GM19240 (cell line): ENCODE measurements at regions not wholly inside any gene's neighbourhood (a gene's known extent, or its start where the extent isn't known, plus 50 kb on each side); places are given as distances from the start of the nearest gene placed in this dataset.

ENCODE experiments used
- DNase-seq: peaks from one replicate; pipeline ENCODE4 v3.0.0; 2011; ENCODE audit warnings: low spot score; ENCODE audit not compliant: insufficient read length

- DNase-seq: no peak
Observed at GRCh38 chr5:67350185-67350584, 153.6 kb upstream of the CD180 start.

- no peak for DNase-seq
Observed at GRCh38 chr5:67347821-67348220, 151.2 kb upstream of the CD180 start.

DNA sequence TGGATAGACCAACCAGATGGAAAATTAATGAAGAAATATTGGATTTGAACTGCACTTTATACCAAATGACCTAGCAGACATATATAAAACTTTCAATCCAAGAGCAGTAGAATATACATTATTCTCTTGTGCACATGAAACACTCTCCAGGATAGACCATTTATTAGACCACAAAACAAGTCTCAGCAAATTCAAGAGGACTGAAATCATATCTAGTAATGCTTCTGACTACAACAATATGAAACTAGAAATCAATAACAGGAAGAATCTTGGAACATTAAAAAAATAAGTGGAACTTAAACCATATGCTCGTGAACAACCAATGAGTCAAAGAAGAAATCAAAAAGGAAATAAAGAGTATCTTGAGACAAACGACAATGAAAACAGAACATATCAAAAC, 150.0 kb upstream of the CD180 start:
- DNase-seq: no peak

DNA sequence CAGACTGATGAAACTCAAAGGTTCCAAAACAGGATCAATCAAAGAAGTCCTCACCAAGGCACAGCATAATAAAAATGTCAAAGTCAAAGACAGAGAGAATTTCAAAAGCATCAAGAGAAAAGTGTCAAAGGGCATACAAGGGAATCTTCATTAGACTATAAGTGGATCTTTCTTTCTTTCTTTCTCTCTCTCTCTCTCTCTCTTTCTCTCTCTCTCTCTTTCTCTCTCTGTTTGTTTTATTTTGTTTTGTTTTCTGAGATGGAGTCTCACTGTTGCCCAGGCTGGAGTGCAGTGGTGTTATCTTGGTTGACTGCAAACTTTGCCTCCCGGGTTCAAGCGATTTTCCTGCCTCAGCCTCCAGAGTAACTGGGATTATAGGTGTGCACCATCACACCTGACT, 148.3 kb upstream of the CD180 start:
- DNase-seq: no peak

GRCh38 chr5:67343835-67344234, 147.2 kb upstream of the CD180 start:
- no peak for DNase-seq

GRCh38 chr5:67341478-67341877, 144.9 kb upstream of the CD180 start:
- no peak for DNase-seq

DNA sequence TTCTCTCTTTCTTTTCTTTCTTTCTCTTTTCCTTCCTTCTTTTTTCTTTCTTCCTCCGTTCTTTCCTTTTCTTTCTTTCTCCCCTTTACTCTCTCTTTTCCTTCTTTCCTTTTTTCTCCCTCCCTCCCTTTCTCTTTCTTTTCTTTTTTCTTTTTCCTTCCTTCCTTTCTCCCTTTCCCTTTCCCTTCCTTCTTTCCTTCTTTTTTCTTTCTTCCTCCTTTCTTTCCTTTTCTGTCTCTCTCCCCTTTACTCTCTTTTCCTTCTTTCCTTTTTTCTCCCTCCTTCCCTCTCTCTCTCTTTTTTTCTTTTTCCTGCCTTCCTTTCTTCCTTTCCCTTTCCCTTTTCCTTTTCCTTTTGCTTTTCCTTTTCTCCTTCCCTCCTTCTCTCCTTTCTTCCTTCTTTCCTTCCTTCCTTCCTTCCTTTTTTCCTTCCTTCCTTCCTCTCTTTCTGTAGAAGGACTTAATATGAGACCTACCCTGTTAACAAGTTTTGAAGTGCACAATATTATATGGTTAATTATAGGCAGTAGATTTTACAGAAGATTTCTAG, 142.7 kb upstream of the CD180 start:
- no peak for DNase-seq

DNA sequence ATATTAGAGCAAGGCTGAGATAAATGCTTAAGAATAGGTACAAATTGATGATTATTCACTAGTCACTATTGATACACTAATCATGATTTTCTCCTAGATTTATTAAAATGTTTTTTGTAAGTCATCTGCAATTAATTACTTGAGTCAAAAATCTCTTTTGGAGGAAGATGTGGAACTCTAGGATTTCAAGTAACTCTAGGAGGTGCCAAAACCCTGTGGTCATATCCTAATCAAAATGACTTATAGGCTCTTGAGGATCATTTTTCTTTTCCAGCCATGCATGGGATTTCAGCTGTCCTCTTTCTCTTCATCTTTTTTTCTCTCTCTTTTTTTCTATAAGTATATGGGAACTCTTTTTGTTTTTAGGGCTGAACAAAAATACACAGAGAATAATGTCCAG, 141.8 kb upstream of the CD180 start:
- no peak for DNase-seq

DNA sequence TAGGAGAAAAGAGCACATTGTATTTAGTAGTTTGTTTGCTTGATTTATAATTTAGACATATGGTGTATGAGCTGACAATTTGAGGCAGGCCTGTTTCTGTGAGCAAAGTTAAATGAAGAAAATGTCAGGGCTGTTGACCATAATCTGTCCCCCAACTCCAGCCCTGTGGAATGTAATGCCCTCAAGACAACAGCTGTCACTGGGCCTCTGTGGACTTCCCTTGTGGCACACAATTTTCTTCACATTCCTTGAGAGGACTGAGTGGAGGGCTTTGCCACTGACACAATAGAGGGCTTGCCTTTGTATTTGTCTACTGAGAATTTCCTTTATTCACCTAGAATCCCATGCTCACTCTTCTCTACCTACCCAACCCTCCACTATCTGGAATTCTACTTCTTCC, 141.2 kb upstream of the CD180 start:
- DNase-seq: no peak

GRCh38 chr5:67335426-67335825, 138.8 kb upstream of the CD180 start:
- DNase-seq: no peak

- no peak for DNase-seq
Observed at GRCh38 chr5:67334373-67334772, 137.8 kb upstream of the CD180 start.

DNA sequence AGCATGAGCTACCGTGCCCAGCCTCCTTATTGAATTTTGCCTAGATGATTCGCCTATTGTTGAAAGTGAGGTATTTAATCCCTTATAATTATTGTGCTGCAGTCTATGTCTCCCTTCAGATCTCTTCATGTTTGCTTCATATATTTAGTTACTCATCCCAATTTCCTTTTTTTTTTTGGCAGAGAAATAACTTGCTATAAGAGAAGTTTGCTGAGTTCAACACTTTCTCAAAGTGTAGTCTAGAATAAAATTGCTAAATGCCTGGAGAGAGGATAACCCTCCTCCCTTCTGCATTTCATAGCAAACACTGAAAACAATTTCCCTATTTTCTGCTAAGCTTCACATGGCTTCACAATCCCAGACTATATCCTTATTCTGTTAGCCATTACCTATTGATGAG, 136.6 kb upstream of the CD180 start:
- DNase-seq: no peak

GRCh38 chr5:67331296-67331925, 134.8 kb upstream of the CD180 start:
- no peak for DNase-seq

DNA sequence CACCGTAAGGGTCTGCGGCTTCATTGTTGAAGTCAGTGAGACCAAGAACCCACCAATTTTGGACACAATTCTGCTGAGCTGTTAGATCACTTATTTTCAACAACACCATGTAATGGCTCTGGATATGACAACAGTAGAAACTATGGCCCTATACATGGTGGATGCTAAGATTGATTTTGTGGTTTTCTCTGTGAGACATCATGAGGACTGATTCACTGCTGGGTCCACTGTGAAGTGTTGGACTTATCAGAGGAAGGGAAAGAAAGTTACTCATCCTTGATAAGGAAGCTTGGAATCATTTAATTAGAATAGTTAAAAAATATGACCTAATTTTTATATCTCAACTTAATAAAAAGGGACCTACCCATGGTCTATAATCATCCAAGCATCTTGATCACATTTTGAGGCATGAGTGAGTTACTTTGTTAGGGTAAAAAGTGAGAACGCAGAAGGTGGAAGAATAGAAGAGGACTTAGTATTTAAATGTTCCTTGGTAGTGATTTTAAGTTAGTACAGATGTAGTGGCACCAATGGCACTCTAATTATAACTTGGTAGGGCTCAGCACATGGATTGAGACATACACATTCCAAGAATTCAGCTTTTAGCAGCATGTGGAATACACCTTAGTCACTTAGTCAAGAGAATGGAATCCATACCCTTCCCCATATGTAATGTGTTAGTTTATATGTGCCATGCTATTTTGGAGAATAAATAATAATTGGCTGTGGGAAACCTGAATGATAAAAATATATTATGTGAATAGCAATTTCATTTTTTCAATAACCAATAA, 123.5 kb upstream of the CD180 start:
- DNase-seq: no peak

DNA sequence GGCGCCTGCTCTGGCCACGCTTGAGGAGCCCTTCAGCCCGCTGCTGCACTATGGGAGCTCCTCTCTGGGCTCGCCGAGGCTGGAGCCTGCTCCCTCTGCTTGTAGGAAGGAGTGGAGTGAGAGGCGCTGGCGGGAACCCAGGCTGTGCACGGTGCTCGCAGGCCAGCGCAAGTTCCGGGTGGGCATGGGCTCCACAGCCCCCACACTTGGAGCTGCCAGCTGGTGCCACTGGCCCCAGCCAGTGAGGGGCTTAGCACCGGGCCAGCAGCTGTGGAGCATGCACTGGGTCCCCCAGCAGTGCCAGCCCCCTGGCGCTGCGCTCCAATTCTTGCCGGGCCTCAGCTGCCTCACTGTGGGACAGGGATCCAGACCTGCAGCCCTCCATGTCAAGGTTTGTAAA, 122.1 kb upstream of the CD180 start:
- DNase-seq: no peak

- DNase-seq: no peak
Observed at GRCh38 chr5:67317603-67318002, 121.0 kb upstream of the CD180 start.

DNA sequence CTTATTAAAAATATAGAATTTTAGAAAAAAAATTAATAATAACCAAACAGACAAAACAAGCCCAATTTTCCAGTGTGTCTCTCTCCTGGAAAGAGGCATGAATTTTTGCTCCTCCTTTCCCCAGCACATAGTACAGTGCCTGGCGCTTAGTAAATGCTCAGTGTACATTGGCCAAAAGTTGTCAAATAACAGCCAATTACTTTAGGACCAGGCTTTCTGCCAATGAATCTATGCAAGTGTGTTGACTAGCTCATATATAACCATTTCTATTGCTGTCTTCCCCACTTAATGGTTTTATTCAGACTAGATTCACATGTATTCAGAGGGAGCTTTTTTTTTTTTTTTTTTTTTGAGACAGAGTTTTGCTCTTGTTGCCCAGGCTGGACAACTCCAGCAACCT, 120.1 kb upstream of the CD180 start:
- no peak for DNase-seq

GRCh38 chr5:67315082-67315989, 118.7 kb upstream of the CD180 start:
- DNase-seq: no peak

DNA sequence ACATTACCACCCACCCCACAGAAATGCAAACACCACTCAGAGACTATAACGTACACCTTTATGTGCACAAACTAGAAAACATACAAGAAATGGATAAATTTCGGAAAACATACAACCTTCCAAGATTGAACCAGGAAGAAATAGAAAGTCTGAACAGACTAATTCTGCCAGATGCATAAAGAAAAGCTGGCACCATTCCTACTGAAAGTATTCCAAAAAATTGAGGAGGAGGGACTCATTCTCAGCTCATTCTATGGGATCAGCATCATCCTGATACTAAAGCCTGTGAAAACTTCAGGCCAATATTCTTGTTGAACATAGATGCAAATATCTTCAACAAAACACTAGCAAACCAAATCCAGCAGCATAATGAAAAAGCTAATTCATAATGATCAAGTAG, 115.1 kb upstream of the CD180 start:
- no peak for DNase-seq

- no peak for DNase-seq
Observed at GRCh38 chr5:67311208-67311607, 114.6 kb upstream of the CD180 start.

DNA sequence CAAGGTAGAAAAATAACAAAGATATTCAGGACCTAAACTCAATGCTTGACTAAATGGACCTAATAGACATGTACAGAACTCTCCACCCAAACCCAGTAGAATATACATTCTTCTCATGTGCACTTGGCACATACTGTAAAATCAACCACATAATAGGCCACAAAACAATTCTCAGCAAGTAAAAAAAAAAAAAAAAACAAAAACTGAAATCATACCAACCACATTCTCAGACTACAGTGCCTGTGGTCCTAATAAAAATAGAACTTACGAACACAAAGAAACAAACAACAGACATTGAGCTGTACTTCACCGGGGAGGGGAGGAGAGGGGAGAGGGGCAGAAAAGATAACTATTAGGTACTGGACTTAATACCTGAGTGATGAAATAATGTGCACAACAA, 114.1 kb upstream of the CD180 start:
- DNase-seq: no peak

GRCh38 chr5:67310169-67310568, 113.6 kb upstream of the CD180 start:
- DNase-seq: no peak
